HL-60/S4 treated with phorbol 12-myristate 13-acetate at 8.2 ng/mL for 4 days and 3 days (cell line): ENCODE measurements at regions not wholly inside any gene's neighbourhood (a gene's known extent, or its start where the extent isn't known, plus 50 kb on each side); places are given as distances from the start of the nearest gene placed in this dataset.

Experiments used
- in situ Hi-C: fragments of 300-500 bp; cut with MboI; formaldehyde crosslinking; loops from 2 replicates; pipeline ENCODE4 v1.15.0; 2022; ENCODE audit warnings: low sequenced_read_pairs

- in situ Hi-C loops = no loop called here
Observed at GRCh38 chr11:134821422-134821821, 409.4 kb upstream of the B3GAT1 start.

GRCh38 chr11:134819041-134819440, 407.0 kb upstream of the B3GAT1 start:
- in situ Hi-C loops = no loop called here

- in situ Hi-C loops = no loop called here
Observed at GRCh38 chr11:134818516-134818915, 406.5 kb upstream of the B3GAT1 start.

- in situ Hi-C loops = no loop called here
Observed at GRCh38 chr11:134815404-134815803, 403.4 kb upstream of the B3GAT1 start.

- in situ Hi-C loops = no loop called here
Observed at GRCh38 chr11:134807997-134808396, 396.0 kb upstream of the B3GAT1 start.

GRCh38 chr11:134802598-134802997, 390.6 kb upstream of the B3GAT1 start:
- in situ Hi-C loops = no loop called here

- in situ Hi-C loops = no loop called here
Observed at GRCh38 chr11:134802116-134802515, 390.1 kb upstream of the B3GAT1 start.

GRCh38 chr11:134801570-134801969, 389.5 kb upstream of the B3GAT1 start:
- in situ Hi-C loops = no loop called here

- in situ Hi-C loops = no loop called here
Observed at GRCh38 chr11:134800826-134801225, 388.8 kb upstream of the B3GAT1 start.

- in situ Hi-C loops = no loop called here
Observed at GRCh38 chr11:134800130-134800529, 388.1 kb upstream of the B3GAT1 start.

- in situ Hi-C loops = no loop called here
Observed at GRCh38 chr11:134799386-134799785, 387.3 kb upstream of the B3GAT1 start.

- in situ Hi-C loops = no loop called here
Observed at GRCh38 chr11:134797411-134798089, 385.5 kb upstream of the B3GAT1 start.

- in situ Hi-C loops = no loop called here
Observed at GRCh38 chr11:134795017-134795416, 383.0 kb upstream of the B3GAT1 start.

GRCh38 chr11:134794192-134794591, 382.1 kb upstream of the B3GAT1 start:
- in situ Hi-C loops = no loop called here

GRCh38 chr11:134792677-134793076, 380.6 kb upstream of the B3GAT1 start:
- in situ Hi-C loops = no loop called here

- in situ Hi-C loops = no loop called here
Observed at GRCh38 chr11:134792044-134792443, 380.0 kb upstream of the B3GAT1 start.

GRCh38 chr11:134791102-134791501, 379.1 kb upstream of the B3GAT1 start:
- in situ Hi-C loops = no loop called here

GRCh38 chr11:134789104-134789503, 377.1 kb upstream of the B3GAT1 start:
- in situ Hi-C loops = no loop called here

- in situ Hi-C loops = no loop called here
Observed at GRCh38 chr11:134786636-134787035, 374.6 kb upstream of the B3GAT1 start.

- in situ Hi-C loops = no loop called here
Observed at GRCh38 chr11:134785660-134786284, 373.7 kb upstream of the B3GAT1 start.

GRCh38 chr11:134785059-134785458, 373.0 kb upstream of the B3GAT1 start:
- in situ Hi-C loops = no loop called here

GRCh38 chr11:134784568-134784967, 372.5 kb upstream of the B3GAT1 start:
- in situ Hi-C loops = no loop called here

- in situ Hi-C loops = no loop called here
Observed at GRCh38 chr11:134784046-134784445, 372.0 kb upstream of the B3GAT1 start.
